ENCODE measurements at regions not wholly inside any gene's neighbourhood (a gene's known extent, or its start where the extent isn't known, plus 50 kb on each side); places are given as distances from the start of the nearest gene placed in this dataset.
"Not testable (repeated sequence)": the region's sequence is repeated elsewhere in the genome, so short reads cannot be mapped to it uniquely, and the experiment has no call there.

DNA sequence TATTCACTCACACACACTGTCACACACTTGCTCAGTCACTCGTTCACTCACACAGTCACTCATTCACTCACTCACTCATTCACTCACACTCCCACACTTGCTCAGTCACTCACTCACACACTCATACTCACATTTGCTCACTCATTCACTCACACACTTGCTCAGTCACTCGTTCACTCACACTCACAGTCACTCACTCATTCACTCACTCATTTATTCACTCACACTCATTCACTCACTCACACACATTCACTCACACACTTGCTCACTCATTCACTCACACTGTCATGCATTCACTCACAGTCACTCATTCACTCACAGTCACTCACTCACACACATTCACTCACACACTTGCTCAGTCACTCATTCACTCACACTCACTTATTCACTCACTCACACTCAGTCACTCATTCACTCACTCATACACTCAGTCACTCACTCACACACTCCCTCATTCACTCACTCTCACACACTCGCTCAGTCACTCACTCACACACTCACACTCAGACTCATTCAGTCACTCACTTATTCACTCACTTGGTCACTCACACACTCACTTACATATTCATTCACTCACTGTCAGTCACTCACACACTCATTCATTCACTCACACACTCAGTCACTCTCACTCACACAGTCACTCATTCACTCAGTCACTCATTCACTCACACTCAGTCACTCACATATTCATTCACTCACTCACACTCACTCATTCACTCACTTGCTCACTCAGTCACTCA, 167.0 kb upstream of the C1orf174 start:
- no peak for DNase-seq (ENCODE audit: low spot score)

DNA sequence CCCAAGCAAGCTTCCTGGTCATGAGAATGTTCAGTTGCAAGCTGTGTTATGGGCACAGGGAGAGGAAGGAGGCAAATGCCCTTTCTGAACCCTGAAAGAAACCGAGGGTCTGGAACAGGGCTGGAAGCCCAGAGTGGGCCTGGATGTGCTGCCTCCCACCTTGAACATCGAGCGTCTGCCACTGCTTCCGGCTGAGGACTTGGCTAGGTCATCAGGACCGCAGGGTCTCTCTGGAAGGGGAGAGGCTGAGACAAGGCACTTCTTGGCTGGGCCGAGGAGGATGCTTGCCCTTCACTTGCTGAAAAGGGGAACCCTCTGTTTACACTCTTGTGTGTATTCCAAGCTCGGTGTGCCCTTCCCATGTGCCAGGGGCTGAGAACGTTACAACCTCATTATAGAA, 168.0 kb upstream of the C1orf174 start:
- no peak for DNase-seq (ENCODE audit: low spot score)

GRCh38 chr1:4071653-4072052, 171.6 kb upstream of the C1orf174 start:
- DNase-seq (ENCODE audit: low spot score) = no peak

- DNase-seq (ENCODE audit: low spot score) = no peak
Observed at GRCh38 chr1:4072481-4073153, 172.5 kb upstream of the C1orf174 start.

GRCh38 chr1:4075436-4076225, 175.6 kb upstream of the C1orf174 start:
- DNase-seq (ENCODE audit: low spot score) = no peak

GRCh38 chr1:4076346-4076745, 176.3 kb upstream of the C1orf174 start:
- no peak for DNase-seq (ENCODE audit: low spot score)

GRCh38 chr1:4078091-4078962, 178.3 kb upstream of the C1orf174 start:
- not testable (repeated sequence) for DNase-seq (ENCODE audit: low spot score)

GRCh38 chr1:4079815-4080214, 179.7 kb upstream of the C1orf174 start:
- DNase-seq (ENCODE audit: low spot score) = no peak

DNA sequence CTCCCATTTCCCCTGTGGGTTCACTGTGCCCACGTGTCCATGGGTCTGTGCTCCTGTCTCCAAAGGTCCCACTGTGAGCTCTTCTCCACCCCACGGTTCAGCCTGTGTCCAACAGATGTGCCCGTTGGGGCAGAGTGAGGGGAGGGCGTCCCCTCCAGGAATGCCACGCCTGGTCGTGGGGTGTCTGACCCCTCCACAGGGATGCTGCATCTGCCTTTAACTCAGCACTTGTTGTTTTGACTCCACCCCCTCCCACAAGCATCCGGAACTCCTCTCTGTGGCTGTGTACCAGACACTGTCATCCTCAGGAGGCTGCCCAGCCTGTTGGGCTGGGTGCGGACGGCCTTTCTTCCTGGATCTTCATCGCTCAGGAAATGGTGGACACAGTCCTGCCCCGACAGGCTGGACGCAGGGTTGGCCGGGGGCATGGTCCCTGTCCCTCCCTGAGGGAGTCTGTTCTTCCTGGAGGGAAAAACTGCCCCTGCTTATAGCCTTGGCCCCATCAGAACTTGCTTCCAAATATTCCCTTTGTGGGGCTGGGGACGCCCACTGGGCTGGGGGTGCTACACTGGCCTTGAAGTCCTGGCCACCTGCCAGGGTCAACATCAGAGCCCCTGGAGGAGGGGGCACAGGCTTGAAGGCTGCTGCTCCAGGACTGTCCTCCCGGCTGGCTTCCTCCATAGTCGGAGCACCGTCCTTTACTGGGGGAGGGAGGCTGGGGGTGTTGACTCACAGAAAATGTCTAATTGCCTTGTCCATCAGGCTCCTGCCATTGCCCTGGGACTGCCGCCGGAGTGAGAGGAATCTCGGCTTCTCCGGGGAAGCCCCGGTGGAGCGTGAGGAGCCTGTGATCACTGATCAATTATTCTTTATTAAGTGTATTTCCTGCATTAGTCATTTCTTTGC, 182.0 kb upstream of the C1orf174 start:
- DNase-seq (ENCODE audit: low spot score) = no peak

GRCh38 chr1:4083231-4084047, 183.4 kb upstream of the C1orf174 start:
- DNase-seq (ENCODE audit: low spot score) = no peak

DNA sequence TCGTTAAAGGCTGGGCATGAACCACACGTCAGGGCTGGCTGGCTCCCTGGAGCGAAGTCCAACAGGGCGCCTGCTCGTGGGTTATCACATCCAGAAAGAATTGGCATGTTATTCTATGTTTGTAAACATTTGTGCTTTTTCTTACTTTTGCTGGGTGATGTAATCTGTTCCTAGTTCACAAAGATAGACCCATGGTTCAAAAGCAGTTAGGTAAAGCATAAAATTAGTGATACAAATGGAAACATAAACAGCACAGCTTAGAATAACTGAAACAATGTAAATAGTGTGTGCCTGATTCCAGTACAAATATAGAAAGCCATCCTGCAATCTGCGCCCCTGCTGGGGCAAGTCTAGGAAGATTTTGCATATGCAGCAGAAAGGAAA, 184.0 kb upstream of the C1orf174 start:
- DNase-seq (ENCODE audit: low spot score) = no peak

DNA sequence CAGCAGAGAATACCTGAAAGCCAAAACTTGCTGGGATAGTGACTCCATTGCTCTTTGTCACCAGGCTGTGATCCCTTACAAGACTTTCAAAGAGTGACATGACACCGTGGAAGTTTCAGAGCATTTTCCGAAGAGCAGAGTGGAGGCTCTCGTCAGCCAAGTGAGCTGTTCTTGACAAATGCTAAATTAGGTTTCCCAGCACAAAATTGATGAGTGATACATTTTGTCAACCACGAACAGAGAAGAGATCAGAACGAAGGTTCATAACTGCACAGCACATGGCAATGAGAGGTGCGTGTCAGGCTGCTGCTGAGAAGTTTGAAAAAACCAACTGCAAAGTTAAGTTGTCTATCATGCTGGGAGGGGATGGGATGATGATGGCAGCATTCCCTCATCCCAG, 184.4 kb upstream of the C1orf174 start:
- DNase-seq (ENCODE audit: low spot score) = no peak

DNA sequence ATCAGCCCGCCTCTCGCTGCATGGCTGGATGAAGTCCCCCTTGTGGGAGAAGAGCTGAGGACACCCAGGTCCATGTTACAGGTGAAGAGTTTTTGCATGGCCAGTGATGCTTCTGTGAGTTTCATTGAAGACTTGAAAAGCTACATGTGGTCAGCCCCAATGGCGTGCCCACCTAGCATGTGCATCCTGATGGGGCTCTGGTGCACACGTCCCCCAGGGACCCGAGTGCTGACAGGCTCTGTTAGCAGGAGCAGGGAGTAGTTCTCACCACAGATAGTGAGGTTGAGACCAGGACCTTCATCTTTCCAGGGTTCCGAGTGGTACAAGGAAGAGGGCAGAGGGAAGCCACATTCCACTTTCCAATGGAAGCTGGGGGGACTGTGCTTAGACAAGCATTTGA, 184.8 kb upstream of the C1orf174 start:
- no peak for DNase-seq (ENCODE audit: low spot score)

DNA sequence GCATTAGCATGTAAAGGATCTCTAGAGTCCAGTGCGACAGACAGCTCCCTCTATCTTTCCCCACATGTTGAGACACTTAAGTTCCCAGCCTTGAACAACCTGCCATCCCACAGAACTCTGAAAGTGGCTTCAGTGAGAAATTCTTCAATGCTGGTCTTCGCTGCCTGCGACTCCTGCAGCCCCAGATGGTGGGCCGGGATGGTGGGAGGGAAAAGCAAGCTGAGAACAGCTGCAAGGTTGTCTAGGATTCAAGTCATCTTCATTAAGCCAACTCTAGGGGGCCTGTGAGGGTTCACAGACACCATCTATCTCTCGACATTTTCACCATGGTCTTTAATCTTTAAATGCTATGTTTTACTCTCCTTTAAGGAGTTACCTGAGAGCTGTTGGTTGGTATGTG, 185.5 kb upstream of the C1orf174 start:
- no peak for DNase-seq (ENCODE audit: low spot score)

DNA sequence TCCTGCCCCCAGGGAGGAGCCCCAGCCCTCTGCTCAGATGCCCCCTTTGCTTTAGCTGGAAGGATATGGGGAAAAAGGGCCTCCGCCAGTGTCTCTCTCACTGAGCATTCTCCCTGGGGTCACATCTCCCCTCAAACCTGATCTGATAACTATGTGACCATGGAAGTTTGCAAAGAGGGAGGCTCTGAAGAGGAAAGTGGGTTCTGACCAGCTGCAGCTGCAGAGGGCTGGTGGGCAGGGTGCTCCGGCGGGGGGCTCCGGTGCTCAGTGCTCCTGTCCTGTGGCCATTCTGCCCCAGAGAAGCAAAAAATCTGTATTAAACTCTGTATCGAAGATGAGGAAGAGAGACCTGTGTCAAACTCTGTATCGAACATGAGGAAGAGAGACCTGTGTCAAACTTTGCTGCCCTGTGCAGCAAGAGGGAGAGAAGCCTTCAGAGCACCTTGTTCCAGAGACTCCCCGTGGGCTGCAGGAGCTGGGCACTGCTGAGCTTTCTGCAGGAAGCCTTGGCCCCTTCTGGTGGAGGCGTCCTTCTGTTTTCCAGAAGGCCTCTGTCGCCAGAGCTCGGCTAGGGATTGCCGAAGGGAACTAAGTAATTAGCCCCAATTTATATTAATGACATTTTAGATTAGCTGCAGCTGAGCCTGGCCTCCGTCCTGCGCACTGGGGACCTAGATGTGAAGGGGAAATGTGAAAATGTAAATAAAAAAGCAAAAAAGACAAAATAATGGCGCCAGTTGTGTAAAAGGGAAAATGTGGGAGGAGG, 186.2 kb upstream of the C1orf174 start:
- no peak for DNase-seq (ENCODE audit: low spot score)

GRCh38 chr1:4086921-4087320, 186.8 kb upstream of the C1orf174 start:
- DNase-seq (ENCODE audit: low spot score) = no peak

DNA sequence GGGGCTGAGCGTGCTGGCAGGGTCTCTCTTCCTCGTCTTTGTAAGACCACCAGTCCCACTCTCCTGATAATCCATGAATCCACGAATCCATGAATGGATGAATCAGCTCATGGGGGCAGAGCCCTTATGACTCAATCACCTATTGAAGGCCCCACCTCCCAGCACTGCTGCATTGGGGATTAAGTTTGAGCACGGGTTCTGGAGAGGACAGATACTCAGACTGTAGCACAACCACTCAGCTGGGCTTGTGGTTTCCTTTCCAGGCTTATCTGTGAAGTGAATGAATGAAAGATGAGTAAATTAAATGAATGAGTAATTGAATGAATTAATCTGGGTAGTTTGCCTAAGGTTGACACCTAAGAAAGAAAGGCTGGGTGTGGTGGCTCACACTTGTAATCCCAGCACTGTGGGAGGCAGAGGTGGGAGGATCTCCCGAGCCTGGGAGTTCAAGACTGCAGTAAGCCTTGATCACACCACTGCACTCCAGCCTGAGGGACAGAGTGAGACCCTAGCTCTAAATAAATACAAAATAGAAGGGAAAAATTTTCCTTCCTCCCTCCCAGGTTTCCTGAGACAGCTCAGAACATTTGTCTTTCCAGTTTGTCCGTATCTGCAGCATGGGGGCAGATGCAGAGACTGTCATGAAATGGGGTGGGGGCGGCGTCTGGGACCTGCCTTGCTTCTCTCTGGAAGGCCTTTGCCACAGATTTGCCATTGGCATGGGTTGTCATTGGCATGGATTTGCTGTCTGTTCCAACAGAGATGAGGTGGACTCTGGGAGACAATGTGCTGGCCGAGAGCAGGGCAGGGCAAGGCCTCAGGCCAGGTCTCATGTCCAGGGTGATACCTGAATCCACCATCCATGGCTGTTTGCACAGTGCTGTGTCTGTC, 187.7 kb upstream of the C1orf174 start:
- no peak for DNase-seq (ENCODE audit: low spot score)

DNA sequence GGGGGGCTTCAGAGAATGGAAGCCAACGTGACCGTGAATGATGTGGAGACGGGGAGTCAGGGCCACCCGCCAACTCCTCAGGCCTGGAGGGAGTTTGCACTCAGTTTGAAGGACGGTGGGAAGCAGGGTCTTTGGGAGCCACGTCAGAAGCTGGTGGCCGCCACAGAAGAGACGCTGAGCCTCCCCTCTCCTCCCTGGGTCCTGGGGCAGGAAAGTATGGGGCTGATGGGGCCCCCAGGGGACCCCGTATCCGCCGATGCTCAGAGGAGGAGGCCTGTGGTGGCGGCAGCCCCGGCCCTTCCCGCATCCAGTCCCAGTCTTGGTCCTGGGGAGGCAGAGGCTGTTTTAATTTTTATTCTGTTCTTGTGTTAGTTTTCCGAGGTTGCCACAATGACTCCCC, 188.6 kb upstream of the C1orf174 start:
- no peak for DNase-seq (ENCODE audit: low spot score)

Measured in HuH-7 (cell line).